ENCODE measurements at regions not wholly inside any gene's neighbourhood (a gene's known extent, or its start where the extent isn't known, plus 50 kb on each side); places are given as distances from the start of the nearest gene placed in this dataset.

- POLR2A ChIA-PET = no interaction called here
- H2AFZ ChIP-seq (ENCODE audit: low read length) = no peak overlapping the region
- TF ChIP-seq CTCF (conservative IDR thresholded peaks at IDR 0.05; ENCODE audit: low read length) (no peak), EZH2phosphoT487 (IDR thresholded peaks at IDR 0.05; ENCODE audit: borderline replicate concordance, low read depth, low read length) (no peak)
- CTCF ChIA-PET (ENCODE audit: unreplicated experiment) = no interaction called here
- no peaks in the 10 kb centered on the region for H3K9me3 ChIP-seq (ENCODE audit: low read length)
- no peak overlapping the region for H3K4me2 ChIP-seq (ENCODE audit: low read length)
- H3K9me2 ChIP-seq (ENCODE audit: insufficient read depth, low read length) = no peaks in the 10 kb centered on the region
- intact Hi-C loops (cut with micrococcal nuclease; ENCODE audit: unreplicated experiment) = no loop called here
- no peak for DNase-seq (ENCODE audit: low spot score)
- H3K4me1 ChIP-seq (ENCODE audit: insufficient read depth, low read length, poor library complexity, severe bottlenecking) = no peaks in the 10 kb centered on the region
- H3K36me3 ChIP-seq (ENCODE audit: insufficient read depth, low read length) = no peaks in the 10 kb centered on the region
- H3K79me2 ChIP-seq (ENCODE audit: insufficient read depth, low read depth, low read length) = no peaks in the 10 kb centered on the region
- no TSS peak for BruUV-seq (replicated peaks)
- no peak overlapping the region for H3K27ac ChIP-seq (ENCODE audit: low read depth, low read length, poor library complexity, severe bottlenecking)
- H3K4me3 ChIP-seq (ENCODE audit: low read depth, low read length, poor library complexity, severe bottlenecking) = no peak overlapping the region
- H4K20me1 ChIP-seq (ENCODE audit: insufficient read depth, low read length) = no peaks in the 10 kb centered on the region
Measured at GRCh38 chr1:87398641-87399040, 70.0 kb downstream of the LMO4 start.

GRCh38 chr1:87399264-87399663 lies 70.6 kb downstream of the LMO4 start:
- intact Hi-C loops (cut with micrococcal nuclease; ENCODE audit: unreplicated experiment) = no loop called here
- DNase-seq (ENCODE audit: low spot score) = no peak
- no peaks in the 10 kb centered on the region for H3K4me1 ChIP-seq (ENCODE audit: insufficient read depth, low read length, poor library complexity, severe bottlenecking)
- CTCF ChIA-PET (ENCODE audit: unreplicated experiment) = no interaction called here
- POLR2A ChIA-PET = interaction anchor here (1.2 kb wide), 1 partner anchor 45 kb away, joined by 3 read pairs; no protein-coding TSS in a partner anchor
- H4K20me1 ChIP-seq (ENCODE audit: insufficient read depth, low read length) = no peaks in the 10 kb centered on the region
- no peaks in the 10 kb centered on the region for H3K36me3 ChIP-seq (ENCODE audit: insufficient read depth, low read length)
- no peaks in the 10 kb centered on the region for H3K9me3 ChIP-seq (ENCODE audit: low read length)
- no peaks in the 10 kb centered on the region for H3K79me2 ChIP-seq (ENCODE audit: insufficient read depth, low read depth, low read length)
- no peak overlapping the region for H3K4me2 ChIP-seq (ENCODE audit: low read length)
- no peak overlapping the region for H3K27ac ChIP-seq (ENCODE audit: low read depth, low read length, poor library complexity, severe bottlenecking)
- no peaks in the 10 kb centered on the region for H3K9me2 ChIP-seq (ENCODE audit: insufficient read depth, low read length)
- no peak overlapping the region for H2AFZ ChIP-seq (ENCODE audit: low read length)
- no peak overlapping the region for H3K4me3 ChIP-seq (ENCODE audit: low read depth, low read length, poor library complexity, severe bottlenecking)
- BruUV-seq (replicated peaks) = no TSS peak
- TF ChIP-seq CTCF (conservative IDR thresholded peaks at IDR 0.05; ENCODE audit: low read length) = no peak
- no peak for TF ChIP-seq EZH2phosphoT487 (IDR thresholded peaks at IDR 0.05; ENCODE audit: borderline replicate concordance, low read depth, low read length)

GRCh38 chr1:87399701-87400100 lies 71.0 kb downstream of the LMO4 start:
- Histone ChIP-seq H3K36me3 (ENCODE audit: insufficient read depth, low read length) (no peaks in the 10 kb centered on the region), H3K9me3 (ENCODE audit: low read length) (no peaks in the 10 kb centered on the region), H3K27ac (ENCODE audit: low read depth, low read length, poor library complexity, severe bottlenecking) (no peak overlapping the region), H3K4me2 (ENCODE audit: low read length) (no peak overlapping the region), H3K4me3 (ENCODE audit: low read depth, low read length, poor library complexity, severe bottlenecking) (no peak overlapping the region), H4K20me1 (ENCODE audit: insufficient read depth, low read length) (no peaks in the 10 kb centered on the region), H3K4me1 (ENCODE audit: insufficient read depth, low read length, poor library complexity, severe bottlenecking) (no peaks in the 10 kb centered on the region), H3K9me2 (ENCODE audit: insufficient read depth, low read length) (no peaks in the 10 kb centered on the region), H3K79me2 (ENCODE audit: insufficient read depth, low read depth, low read length) (no peaks in the 10 kb centered on the region), H2AFZ (ENCODE audit: low read length) (no peak overlapping the region)
- intact Hi-C loops (cut with micrococcal nuclease; ENCODE audit: unreplicated experiment) = no loop called here
- CTCF ChIA-PET (ENCODE audit: unreplicated experiment) = no interaction called here
- DNase-seq (ENCODE audit: low spot score) = peak; percentile 2
- POLR2A ChIA-PET = interaction anchor here (0.7 to 2.2 kb wide), 3 partner anchors 12 to 167 kb away, joined by 3 to 5 read pairs (median 4); no protein-coding TSS in a partner anchor
- no peak for TF ChIP-seq CTCF (conservative IDR thresholded peaks at IDR 0.05; ENCODE audit: low read length)
- TF ChIP-seq EZH2phosphoT487 (IDR thresholded peaks at IDR 0.05; ENCODE audit: borderline replicate concordance, low read depth, low read length) = no peak
- BruUV-seq (replicated peaks) = no TSS peak

All from OCI-LY7 (cell line).